NT2/D1 (cell line): ENCODE measurements at regions not wholly inside any gene's neighbourhood (a gene's known extent, or its start where the extent isn't known, plus 50 kb on each side); places are given as distances from the start of the nearest gene placed in this dataset.
"Not testable (repeated sequence)": the region's sequence is repeated elsewhere in the genome, so short reads cannot be mapped to it uniquely, and the experiment has no call there.

Experiments used
- DNase-seq: peaks from one replicate; pipeline ENCODE4 v3.0.0-alpha.2; 2011; ENCODE audit warnings: low read depth, low spot score
- H3K27me3 ChIP-seq: 2 replicates; pipeline ENCODE4 v1.6.0; 2011; ENCODE audit warnings: mild to moderate bottlenecking; ENCODE audit not compliant: insufficient read length, insufficient read depth
- H3K36me3 ChIP-seq: 2 replicates; pipeline ENCODE4 v1.6.1; 2011; ENCODE audit warnings: mild to moderate bottlenecking, low read length, mixed read lengths; ENCODE audit not compliant: insufficient read depth, insufficient read length
- H3K4me1 ChIP-seq: 2 replicates; pipeline ENCODE4 v1.5.1; 2011; ENCODE audit not compliant: insufficient read depth, insufficient read length
- H3K4me3 ChIP-seq: 2 replicates; pipeline ENCODE4 v1.5.1; 2011; ENCODE audit warnings: low read depth; ENCODE audit not compliant: insufficient read length
- H3K9ac ChIP-seq: 2 replicates; pipeline ENCODE4 v1.6.0; 2011; ENCODE audit warnings: low read depth; ENCODE audit not compliant: insufficient read length
- H3K9me3 ChIP-seq: 2 replicates; pipeline ENCODE4 v1.5.1; 2011; ENCODE audit warnings: mild to moderate bottlenecking, low read length; ENCODE audit not compliant: insufficient read depth
- SUZ12 ChIP-seq: IDR thresholded peaks from 2 replicates; pipeline ENCODE4 v1.6.1; 2011; ENCODE audit not compliant: insufficient read length, insufficient read depth; ENCODE audit errors: extremely low read depth
- YY1 ChIP-seq: IDR thresholded peaks from 2 replicates; pipeline ENCODE4 v1.6.1; 2011; ENCODE audit not compliant: insufficient read length, insufficient read depth
- ZNF274 ChIP-seq: IDR thresholded peaks from 2 replicates; pipeline ENCODE4 v1.6.1; 2011; ENCODE audit warnings: mild to moderate bottlenecking, low read depth, low read length

DNA sequence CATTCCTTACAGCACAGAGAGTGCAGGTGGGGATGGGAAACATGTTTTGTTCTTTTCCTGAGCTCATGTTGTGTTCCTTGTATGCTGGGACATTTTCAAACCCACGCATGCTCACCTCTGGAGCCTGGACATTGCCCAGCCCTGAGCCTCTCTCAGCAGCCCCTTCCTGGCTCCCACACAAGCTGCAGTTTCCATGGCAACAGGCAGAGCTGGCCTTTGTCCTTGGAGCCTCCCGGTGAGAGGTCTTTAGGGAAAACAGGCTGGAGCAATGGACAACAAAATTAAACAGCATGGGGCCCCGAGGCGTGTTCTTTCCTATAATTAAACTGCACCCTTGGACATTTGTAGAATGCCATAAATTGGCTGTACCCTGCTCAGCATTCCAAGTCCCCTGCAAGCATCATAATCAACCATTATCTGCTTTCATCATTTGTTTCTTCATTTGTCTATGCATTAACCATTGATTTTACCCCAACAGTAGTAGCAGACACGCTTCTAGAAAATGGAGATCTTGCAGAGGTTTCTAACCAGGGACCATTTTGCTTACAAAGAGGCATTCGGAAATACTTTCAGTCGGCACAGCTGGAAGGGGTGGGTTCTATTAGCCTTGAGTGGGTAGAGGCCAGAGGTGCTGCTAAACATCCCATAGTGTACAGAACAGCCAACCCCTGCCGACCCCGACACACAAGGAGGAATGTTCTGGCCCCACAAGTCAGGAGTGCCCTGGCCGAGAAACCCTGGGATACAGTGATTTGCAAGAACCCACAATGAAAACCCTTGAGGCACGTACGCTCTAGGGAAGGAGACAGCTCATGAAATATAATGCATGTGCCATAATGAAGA lies 133.4 kb upstream of the PEG3 start:
- Histone ChIP-seq H3K9ac (no peak overlapping the region), H3K9me3 (no peaks in the 10 kb centered on the region), H3K27me3 (peaks cover 15% of the 10 kb centered on the region), H3K4me3 (no peak overlapping the region), H3K36me3 (no peaks in the 10 kb centered on the region), H3K4me1 (peaks cover 17% of the 10 kb centered on the region)
- TF ChIP-seq ZNF274 (no peak), SUZ12 (no peak)
- peak; percentile 76 for DNase-seq

DNA sequence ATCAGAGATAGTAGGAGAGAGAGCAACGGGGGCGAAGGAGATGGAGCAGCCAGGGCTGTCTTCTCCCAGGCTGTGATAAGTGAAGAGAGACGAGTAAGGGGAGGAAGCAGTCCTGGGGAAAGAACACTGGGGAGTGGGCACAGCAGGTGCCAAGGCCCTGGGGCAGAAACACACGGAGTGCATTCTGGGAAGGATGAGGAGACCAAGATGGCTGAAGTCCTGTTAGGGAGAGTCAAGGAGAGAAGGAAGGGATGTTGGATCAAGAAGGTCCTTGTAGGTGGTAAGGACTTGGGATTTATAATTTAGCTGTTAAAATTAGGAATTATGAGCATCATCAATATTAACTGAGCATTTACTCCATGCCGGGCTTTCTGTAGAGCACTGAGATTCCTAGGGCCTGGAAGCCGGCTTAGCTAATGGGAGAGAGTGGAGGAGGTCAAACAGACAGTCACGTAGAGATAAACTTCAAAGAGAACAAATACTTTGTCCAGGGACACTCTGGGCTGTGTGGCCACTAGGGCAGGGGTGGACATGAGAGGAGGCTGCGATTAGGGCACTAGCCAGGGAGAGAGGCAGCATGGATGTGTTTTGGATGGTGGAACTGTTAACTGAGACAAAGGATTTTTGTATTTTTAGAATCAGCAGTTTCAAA lies 134.2 kb upstream of the PEG3 start:
- Histone ChIP-seq H3K27me3 (peaks cover 15% of the 10 kb centered on the region), H3K9me3 (no peaks in the 10 kb centered on the region), H3K36me3 (no peaks in the 10 kb centered on the region), H3K4me1 (peaks cover 17% of the 10 kb centered on the region), H3K9ac (no peak overlapping the region), H3K4me3 (no peak overlapping the region)
- TF ChIP-seq SUZ12 (no peak), ZNF274 (no peak), YY1 (no peak)
- DNase-seq = no peak

DNA sequence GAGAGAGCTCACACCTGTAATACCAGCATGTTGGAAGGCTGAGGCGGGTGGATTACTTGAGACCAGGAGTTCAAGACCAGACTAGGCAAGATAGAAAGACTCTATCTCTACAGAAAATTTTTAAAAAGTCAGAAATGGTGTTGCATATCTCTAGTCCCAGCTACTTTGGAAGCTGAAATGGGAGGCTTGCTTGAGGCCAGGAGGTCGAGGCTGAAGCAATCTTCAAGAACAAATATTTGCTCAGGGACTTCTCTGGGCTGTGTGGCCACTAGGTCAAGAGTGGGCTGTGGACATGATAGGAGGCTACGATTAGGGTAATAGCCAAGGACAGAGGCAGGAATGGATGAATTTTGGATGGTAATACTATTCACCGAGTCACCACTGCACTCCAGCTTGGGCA lies 135.8 kb upstream of the PEG3 start:
- Histone ChIP-seq H3K9me3 (no peaks in the 10 kb centered on the region), H3K27me3 (peaks cover 15% of the 10 kb centered on the region), H3K9ac (no peak overlapping the region), H3K36me3 (no peaks in the 10 kb centered on the region), H3K4me1 (peaks cover 14% of the 10 kb centered on the region), H3K4me3 (no peak overlapping the region)
- no peak for TF ChIP-seq ZNF274
- TF ChIP-seq YY1 = no peak
- TF ChIP-seq SUZ12 = no peak
- no peak for DNase-seq

DNA sequence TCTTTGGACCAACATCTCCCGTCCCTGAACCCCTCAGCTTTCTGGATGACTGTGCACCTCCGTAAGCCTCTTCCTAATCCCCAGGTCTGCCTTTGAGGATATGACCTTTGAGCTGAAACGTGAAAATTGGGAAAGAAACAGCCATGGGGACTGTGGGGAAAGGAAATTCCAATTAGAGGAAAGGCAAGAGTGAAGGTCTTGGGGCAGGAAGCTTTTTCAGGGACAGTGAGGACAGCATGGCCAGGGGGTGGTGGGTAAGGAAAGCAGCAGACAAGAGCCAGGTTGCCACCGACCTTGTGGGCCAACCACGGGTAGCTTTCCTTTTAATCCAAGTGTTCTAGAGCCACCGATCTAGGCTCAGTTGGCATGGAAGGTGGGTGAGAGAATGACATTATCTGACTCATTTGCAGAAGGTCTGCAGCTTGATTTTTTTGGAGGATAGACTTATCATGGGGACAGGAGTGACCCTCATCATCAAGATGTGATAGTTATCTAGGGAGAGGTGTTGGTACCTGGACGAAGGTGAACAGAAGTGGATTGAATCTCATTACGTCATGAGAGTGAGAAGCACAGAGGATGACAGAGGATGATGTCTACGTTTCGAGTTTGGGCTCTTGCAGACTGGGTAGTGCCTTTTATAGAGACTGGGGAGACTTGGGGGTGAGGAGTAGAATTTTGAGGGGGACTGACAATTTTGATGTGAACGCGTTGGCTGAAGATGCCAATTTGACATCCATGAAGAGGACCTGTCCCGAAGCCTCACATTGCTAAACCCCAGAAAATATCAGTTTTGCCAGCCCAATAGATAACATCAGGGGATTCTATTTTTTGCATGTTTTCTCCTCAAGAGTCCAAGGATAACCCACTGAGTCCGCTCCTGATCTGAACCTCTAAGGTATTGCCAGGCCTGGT lies 136.7 kb upstream of the PEG3 start:
- H3K36me3 ChIP-seq = no peaks in the 10 kb centered on the region
- DNase-seq = no peak
- no peak overlapping the region for H3K9ac ChIP-seq
- no peaks in the 10 kb centered on the region for H3K9me3 ChIP-seq
- H3K27me3 ChIP-seq = peaks cover 15% of the 10 kb centered on the region
- TF ChIP-seq YY1 (no peak), SUZ12 (no peak), ZNF274 (no peak)
- H3K4me1 ChIP-seq = peaks cover 14% of the 10 kb centered on the region
- H3K4me3 ChIP-seq = no peak overlapping the region

DNA sequence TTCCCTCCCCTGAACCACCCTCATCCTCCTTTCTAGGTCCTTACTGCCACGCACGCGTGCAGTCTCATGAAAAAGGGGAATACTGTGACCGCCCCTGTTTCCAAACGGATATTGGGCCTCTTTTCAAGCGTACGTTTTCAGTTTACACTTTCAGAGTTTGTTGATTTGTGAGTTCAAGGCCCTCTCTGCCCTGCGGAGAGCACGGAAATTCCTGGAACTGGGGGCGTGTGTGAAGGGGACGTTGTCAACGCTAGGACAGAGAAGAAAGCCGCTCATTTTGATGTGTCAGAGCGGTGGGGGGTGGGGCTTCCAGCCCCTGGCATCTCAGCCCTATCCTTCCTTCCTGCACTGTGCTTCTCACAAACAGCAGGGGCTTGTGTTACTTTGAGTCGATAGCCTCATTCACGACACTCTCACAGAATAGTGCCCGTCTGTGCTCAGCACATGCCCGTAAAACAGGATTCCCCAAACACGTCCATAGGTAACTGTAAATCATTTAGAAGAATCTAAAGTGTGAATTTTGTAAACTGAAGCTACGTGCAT lies 137.6 kb upstream of the PEG3 start:
- Histone ChIP-seq H3K9me3 (no peaks in the 10 kb centered on the region), H3K9ac (no peak overlapping the region), H3K4me1 (peaks cover 12% of the 10 kb centered on the region), H3K4me3 (no peak overlapping the region), H3K36me3 (no peaks in the 10 kb centered on the region), H3K27me3 (peaks cover 9% of the 10 kb centered on the region)
- no peak for TF ChIP-seq ZNF274
- no peak for TF ChIP-seq SUZ12
- no peak for TF ChIP-seq YY1
- DNase-seq = no peak

- H3K9ac ChIP-seq, H3K27me3 ChIP-seq, DNase-seq, H3K36me3 ChIP-seq, H3K9me3 ChIP-seq, H3K4me3 ChIP-seq, H3K4me1 ChIP-seq: not testable (repeated sequence)
These were observed 139.5 kb upstream of the USP29 start for GRCh38 chr19:56980326-56980725.

- Histone ChIP-seq H3K9me3 (no peaks in the 10 kb centered on the region), H3K4me1 (peaks cover 2% of the 10 kb centered on the region), H3K36me3 (no peaks in the 10 kb centered on the region), H3K27me3 (peaks cover 6% of the 10 kb centered on the region), H3K9ac (no peak overlapping the region), H3K4me3 (no peak overlapping the region)
- DNase-seq = no peak
- no peak for TF ChIP-seq YY1
- no peak for TF ChIP-seq ZNF274
- TF ChIP-seq SUZ12 = no peak
These were observed 138.9 kb upstream of the USP29 start for GRCh38 chr19:56980906-56981305.

- H3K9ac ChIP-seq, H3K4me3 ChIP-seq, H3K36me3 ChIP-seq, H3K4me1 ChIP-seq, DNase-seq, H3K9me3 ChIP-seq, H3K27me3 ChIP-seq: not testable (repeated sequence)
These were observed 138.3 kb upstream of the USP29 start for GRCh38 chr19:56981440-56981839.
